ENCODE measurements at regions not wholly inside any gene's neighbourhood (a gene's known extent, or its start where the extent isn't known, plus 50 kb on each side); places are given as distances from the start of the nearest gene placed in this dataset.
"Not testable (repeated sequence)": the region's sequence is repeated elsewhere in the genome, so short reads cannot be mapped to it uniquely, and the experiment has no call there.

DNA sequence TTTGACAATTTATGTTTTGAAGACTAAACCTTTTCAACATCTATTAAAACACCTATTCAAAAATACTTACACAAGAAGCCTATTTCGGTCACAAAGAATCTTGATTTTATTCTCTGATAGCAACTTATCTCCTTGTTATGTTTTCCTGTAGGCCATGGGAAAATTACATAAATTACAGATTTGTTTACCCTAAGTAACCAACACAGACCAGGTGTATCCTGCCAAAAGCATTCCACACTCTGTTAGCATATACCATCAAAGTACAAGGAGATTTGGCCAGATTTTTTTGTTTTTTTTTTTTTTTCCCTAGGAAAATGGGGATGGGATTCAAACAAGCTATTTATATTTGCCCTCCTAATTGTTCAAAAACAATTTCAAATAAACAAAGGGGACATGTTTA lies 497.9 kb upstream of the MAGEB18 start:
- no peak for DNase-seq (ENCODE audit: low read depth, low spot score)

DNA sequence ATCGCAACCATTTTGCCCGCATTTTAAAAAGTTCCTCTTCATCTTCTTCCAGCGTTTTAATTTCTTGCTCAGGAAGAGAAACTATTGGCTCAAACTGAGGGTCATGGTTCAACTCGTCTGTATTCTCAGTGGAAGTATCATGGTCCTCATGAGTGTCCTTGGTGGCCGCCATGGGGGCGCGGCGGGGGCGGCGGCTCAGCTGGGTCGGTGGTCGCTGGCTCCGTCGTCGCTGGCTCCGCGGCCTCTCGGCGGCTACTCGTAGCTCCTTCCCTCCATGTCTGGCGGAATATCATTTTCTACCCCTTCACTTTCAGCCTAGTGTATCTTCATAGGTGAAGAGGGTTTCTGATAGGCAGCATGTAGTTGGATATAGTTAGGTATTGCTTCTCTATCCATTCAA lies 492.0 kb upstream of the MAGEB18 start:
- no peak for DNase-seq (ENCODE audit: low read depth, low spot score)

GRCh38 chrX:25648790-25649189 lies 489.4 kb upstream of the MAGEB18 start:
- no peak for DNase-seq (ENCODE audit: low read depth, low spot score)

DNA sequence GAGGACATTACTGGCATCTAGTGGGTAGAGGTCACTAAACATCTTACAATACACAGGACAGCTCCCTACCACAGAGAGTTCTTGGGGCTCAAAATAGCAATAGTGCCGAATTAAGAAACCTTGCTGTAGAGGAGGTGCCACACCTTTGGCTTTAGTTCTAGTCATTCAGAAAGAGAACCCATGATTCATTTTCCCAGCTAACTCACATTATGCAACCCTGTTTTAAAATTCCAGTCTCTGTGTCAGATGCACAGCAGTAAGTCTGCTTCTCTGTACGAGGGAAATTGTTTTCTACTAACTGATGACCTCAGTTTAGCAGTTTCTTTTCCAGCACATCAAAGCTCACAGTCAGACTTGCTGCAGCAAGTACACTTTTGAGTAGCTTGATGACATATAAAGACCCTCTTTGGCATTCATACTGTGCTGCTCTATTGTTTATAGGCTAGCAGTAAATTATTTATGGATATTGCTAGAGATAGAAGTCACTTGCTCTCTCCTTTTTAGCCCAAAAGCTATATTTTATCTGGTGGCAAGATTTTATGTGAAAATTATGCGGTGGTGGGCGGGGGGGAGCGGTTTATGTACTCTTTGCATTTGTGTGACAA lies 487.8 kb upstream of the MAGEB18 start:
- no peak for DNase-seq (ENCODE audit: low read depth, low spot score)

DNA sequence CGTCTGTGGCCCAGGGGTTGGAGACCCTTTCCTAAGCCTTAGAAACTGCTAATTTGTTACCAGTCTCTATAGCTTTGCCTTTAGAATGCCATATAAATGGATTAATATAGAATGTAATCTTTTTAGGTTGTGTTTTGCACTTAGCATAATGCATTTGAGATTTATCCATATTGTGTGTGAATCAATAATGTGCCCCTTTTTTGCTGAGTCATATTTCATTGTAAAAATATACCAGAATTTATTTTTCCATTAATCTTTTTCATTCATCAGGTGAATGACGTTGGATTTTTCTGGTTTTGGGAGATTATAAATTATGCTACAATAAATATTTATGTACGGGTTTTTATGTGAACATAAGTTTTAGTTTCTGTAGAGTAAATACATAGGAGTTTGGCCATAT lies 478.8 kb upstream of the MAGEB18 start:
- DNase-seq (ENCODE audit: low read depth, low spot score), result no peak

DNA sequence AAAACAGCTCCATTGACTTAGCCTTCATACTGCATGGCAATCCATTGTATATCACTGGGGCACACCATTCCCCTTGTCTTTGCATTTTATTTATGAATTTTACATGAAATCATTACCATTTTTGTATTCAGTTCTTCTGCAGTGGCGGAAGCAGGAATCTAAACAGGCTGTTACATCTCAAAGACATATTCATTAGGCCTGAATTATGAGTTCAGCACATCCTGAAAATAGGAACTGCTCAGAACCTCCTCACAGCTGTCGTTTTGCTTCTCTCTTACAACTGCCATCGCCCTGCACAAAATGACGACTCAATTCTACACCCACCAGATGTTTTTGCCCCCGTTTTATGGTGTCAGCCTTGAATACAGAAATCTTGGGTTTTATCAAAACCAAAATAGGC lies 474.4 kb upstream of the MAGEB18 start:
- no peak for DNase-seq (ENCODE audit: low read depth, low spot score)

DNA sequence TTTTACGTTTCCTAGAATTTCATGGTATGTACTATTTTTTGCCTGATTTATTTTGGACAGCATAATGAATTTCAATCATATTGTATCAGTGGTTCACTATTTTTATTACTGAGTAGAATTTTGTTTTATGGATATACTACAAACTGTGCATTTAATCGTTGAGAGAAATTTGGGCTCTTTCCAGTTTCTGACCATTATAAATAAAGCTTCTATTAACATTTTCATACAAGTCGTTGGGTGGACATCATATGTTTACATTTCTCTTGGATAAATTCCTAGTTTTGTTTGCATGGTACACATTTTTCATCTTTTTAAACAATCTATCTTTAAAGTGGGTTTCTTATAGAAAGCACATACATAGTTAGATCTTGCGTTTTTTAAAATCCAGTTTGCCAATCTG lies 472.7 kb upstream of the MAGEB18 start:
- no peak for DNase-seq (ENCODE audit: low read depth, low spot score)

DNA sequence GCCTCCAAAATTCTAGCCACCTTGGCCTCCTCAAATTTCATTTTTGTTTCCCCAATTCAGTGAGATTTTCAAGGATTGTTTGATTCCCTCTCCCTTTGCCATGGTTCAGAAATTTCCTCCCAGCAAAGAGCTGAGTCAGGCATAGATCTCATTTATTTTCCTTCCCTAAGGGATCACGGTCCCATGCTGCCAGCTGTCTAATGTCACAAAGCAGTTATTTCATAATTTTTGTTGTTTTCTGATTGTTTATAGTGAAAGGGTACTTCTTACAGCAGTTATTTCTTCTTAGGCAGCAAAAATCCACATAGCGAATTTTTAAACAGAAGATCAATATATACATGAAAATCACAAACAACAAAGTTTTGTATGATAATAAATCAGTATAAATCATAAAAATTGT lies 470.5 kb upstream of the MAGEB18 start:
- DNase-seq (ENCODE audit: low read depth, low spot score), result no peak

GRCh38 chrX:25674776-25675175 lies 463.4 kb upstream of the MAGEB18 start:
- DNase-seq (ENCODE audit: low read depth, low spot score), result no peak

GRCh38 chrX:25701876-25702275 lies 436.3 kb upstream of the MAGEB18 start:
- no peak for DNase-seq (ENCODE audit: low read depth, low spot score)

DNA sequence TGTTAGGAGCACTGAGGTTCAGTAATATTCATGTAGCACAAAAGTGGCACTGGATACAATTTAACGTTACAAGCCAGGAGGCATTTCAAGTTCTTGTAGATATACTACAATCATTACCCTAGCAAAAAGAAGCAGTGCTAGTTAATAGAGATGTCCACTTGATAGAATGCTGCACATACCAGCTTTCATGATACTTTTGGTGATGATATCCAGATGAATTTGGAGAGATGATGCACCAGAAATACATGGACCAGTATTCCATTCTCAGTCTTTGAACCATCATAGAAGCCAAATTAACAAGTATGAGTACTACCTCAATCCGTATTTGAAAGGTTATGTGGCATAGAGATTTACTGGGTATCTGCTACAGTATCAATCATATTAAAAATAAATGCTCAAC lies 421.0 kb upstream of the MAGEB18 start:
- no peak for DNase-seq (ENCODE audit: low read depth, low spot score)

- DNase-seq (ENCODE audit: low read depth, low spot score), result no peak
Observed at GRCh38 chrX:25721564-25721963, 416.6 kb upstream of the MAGEB18 start.

- DNase-seq (ENCODE audit: low read depth, low spot score), result no peak
Observed at GRCh38 chrX:25726539-25726938, 411.6 kb upstream of the MAGEB18 start.

DNA sequence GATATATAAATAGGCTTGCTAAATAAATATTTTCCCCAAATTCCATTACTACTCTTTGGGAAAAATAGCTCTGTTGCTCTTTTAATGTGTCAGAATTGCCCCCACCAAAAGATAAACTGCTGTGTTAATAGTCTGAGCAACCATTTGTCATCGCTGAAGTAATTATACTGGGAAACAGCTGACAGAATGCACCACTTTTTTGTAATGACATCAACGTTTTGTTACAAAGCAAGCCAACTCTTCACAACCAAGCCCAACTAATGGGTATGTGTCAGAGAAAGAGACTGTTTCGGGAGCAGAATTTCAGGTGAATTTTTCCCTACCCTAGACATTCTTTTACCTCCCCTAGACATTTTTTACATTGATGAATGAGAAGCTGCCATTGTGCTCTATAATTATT lies 405.0 kb upstream of the MAGEB18 start:
- DNase-seq (ENCODE audit: low read depth, low spot score), result no peak

GRCh38 chrX:25737540-25737939 lies 400.6 kb upstream of the MAGEB18 start:
- DNase-seq (ENCODE audit: low read depth, low spot score), result no peak

DNA sequence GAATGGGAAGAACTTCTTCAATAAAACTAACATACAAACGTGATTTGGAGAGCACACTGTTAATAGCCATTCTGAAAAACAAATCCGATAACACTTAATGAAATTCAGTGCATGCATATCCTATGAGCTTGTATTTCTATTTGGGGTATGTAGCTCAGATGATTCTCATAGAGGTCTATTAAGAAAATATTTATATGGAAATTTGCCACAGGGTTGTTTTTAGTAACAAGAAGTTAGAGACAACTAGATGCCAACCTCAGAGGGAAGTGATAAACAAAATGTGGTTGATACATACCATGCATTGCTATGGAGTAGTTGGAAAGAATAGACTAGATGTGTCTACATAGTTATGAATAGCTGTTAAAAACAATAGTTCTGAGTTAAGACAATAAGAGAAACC lies 395.8 kb upstream of the MAGEB18 start:
- no peak for DNase-seq (ENCODE audit: low read depth, low spot score)

DNA sequence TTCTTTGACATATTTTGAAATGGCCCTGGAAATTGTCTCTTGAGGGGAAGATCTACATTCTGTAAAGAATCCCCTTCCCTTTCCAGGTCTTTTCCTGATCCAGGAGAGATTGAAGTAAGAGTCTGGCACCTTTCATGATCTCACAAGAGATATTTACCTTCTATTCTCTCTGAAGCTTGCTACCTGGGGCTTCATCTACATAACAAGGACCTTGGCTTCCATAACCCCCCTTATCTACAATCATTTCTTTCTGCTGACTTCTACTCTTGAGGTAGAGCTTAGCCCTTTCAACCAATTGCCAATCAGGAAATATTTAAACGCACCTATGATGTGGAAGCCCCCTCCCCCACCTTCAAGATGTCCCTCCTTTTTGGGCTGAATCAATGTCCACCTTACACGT lies 383.7 kb upstream of the MAGEB18 start:
- DNase-seq (ENCODE audit: low read depth, low spot score), result no peak

- no peak for DNase-seq (ENCODE audit: low read depth, low spot score)
Observed at GRCh38 chrX:25755194-25755593, 382.9 kb upstream of the MAGEB18 start.

- no peak for DNase-seq (ENCODE audit: low read depth, low spot score)
Observed at GRCh38 chrX:25762656-25763055, 375.5 kb upstream of the MAGEB18 start.

DNA sequence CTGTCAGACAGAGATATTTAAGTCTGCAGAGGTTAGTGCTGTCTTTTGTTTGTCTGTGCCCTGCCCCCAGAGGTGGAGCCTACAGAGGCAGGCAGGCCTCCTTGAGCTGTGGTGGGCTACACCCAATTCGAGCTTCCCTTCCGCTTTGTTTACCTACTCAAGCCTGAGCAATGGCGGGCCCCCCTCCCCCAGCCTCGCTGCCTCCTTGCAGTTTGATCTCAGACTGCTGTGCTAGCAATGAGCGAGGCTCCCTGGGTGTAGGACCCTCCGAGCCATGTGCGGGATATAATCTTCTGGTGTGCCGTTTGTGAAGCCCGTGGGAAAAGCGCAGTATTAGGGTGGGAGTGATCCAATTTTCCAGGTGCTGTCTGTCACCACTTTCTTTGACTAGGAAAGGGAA lies 366.3 kb upstream of the MAGEB18 start:
- not testable (repeated sequence) for DNase-seq (ENCODE audit: low read depth, low spot score)

DNA sequence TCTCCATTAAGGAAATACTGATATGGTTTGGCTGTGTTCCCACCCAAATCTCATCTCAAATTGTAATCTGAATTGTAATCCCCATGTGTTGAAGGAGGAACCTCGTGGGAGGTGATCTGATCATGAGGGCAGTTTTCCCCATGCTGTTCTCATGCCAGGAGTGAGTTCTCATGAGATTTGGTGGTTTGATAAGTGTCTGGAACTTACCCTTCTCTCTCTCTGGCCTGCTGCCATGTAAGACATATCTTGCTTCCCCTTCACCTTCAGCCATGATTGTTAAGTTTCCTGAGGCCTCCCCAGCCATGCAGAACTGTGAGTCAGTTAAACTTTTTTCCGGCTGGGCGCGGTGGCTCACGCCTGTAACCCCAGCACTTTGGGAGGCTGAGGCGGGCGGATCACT lies 340.3 kb upstream of the MAGEB18 start:
- not testable (repeated sequence) for DNase-seq (ENCODE audit: low read depth, low spot score)

DNA sequence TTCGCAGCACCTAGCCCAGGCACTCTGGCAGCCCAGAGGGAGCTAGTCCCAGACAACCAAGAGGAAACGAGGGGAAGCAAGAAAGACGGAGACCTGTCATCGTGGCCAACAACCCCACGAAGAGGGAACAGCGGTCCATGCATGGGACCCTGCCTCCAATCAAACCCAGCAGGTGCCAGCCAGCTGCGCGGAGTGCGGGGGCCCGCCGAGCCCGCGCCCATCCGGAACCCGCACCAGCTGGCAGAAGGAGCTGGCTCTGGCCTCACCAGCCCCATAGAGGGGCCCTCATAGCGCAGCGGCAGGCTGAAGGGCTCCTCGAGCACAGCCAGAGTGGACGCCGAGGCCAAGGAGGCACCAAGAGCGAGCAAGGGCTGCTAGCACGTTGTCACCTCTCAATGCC lies 332.4 kb upstream of the MAGEB18 start:
- no peak for DNase-seq (ENCODE audit: low read depth, low spot score)

- DNase-seq (ENCODE audit: low read depth, low spot score), result no peak
Observed at GRCh38 chrX:25807022-25807421, 331.1 kb upstream of the MAGEB18 start.

DNA sequence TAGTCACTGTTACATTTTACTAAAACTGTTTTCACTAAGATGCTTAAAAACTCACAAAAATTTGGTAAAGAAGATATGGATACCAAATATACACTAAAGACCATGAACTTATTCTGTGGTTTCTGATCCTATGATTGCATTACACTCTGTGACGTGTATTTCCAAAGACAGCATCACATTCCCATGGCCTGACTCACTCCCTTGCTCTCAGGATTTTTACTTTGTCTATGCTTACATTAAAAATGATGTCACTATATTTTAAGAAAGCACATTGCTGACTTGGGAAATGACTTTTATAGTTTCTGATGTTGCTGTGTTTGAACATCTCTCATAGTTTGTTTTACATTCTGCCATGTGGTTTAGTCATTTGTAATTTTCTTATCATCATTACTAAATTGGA lies 327.9 kb upstream of the MAGEB18 start:
- DNase-seq (ENCODE audit: low read depth, low spot score), result no peak
